AG09309 (cell line): ENCODE measurements at regions not wholly inside any gene's neighbourhood (a gene's known extent, or its start where the extent isn't known, plus 50 kb on each side); places are given as distances from the start of the nearest gene placed in this dataset.
"Not testable (repeated sequence)": the region's sequence is repeated elsewhere in the genome, so short reads cannot be mapped to it uniquely, and the experiment has no call there.

Experiments
- DNase-seq: peaks from one replicate; pipeline ENCODE4 v3.0.0-alpha.2; 2010; ENCODE audit warnings: low read depth
- H3K4me3 ChIP-seq: 2 replicates; pipeline ENCODE4 v1.5.1; 2011; ENCODE audit warnings: mild to moderate bottlenecking, low read depth, low read length, moderate library complexity; ENCODE audit not compliant: control insufficient read depth
- CTCF ChIP-seq: IDR thresholded peaks from 2 replicates; pipeline ENCODE4 v1.5.1; 2011; ENCODE audit warnings: mild to moderate bottlenecking, low read depth, low read length, inconsistent platforms; ENCODE audit not compliant: insufficient read depth, control insufficient read depth; ENCODE audit errors: missing control alignments

GRCh38 chr10:9036711-9037204 is 982.3 kb downstream of the GATA3 start:
- no peak overlapping the region for H3K4me3 ChIP-seq
- no peak for TF ChIP-seq CTCF
- no peak for DNase-seq

- no peak for DNase-seq
- no peak for TF ChIP-seq CTCF
- no peak overlapping the region for H3K4me3 ChIP-seq
Observed at GRCh38 chr10:9038146-9038714, 983.7 kb downstream of the GATA3 start.

GRCh38 chr10:9043466-9043865 is 989.0 kb downstream of the GATA3 start:
- DNase-seq, result no peak
- no peak for TF ChIP-seq CTCF
- no peak overlapping the region for H3K4me3 ChIP-seq

GRCh38 chr10:9045311-9045710 is 990.8 kb downstream of the GATA3 start:
- H3K4me3 ChIP-seq, result no peak overlapping the region
- TF ChIP-seq CTCF, result no peak
- DNase-seq, result no peak

- DNase-seq, result no peak
- H3K4me3 ChIP-seq, result no peak overlapping the region
- TF ChIP-seq CTCF, result no peak
Observed at GRCh38 chr10:9051328-9051974, 997.0 kb downstream of the GATA3 start.

GRCh38 chr10:9052767-9053166 is 998.3 kb downstream of the GATA3 start:
- no peak for TF ChIP-seq CTCF
- no peak for DNase-seq
- no peak overlapping the region for H3K4me3 ChIP-seq

GRCh38 chr10:9056521-9056920 is 1002.0 kb downstream of the GATA3 start:
- no peak for TF ChIP-seq CTCF
- H3K4me3 ChIP-seq, result no peak overlapping the region
- no peak for DNase-seq

GRCh38 chr10:9057293-9057692 is 1002.8 kb downstream of the GATA3 start:
- not testable (repeated sequence) for H3K4me3 ChIP-seq, DNase-seq
